H1 (cell line): ENCODE measurements at regions not wholly inside any gene's neighbourhood (a gene's known extent, or its start where the extent isn't known, plus 50 kb on each side); places are given as distances from the start of the nearest gene placed in this dataset.

ENCODE experiments used
- CTCF ChIA-PET: fragments of 300-600 bp; sonication (Branson Sonifier 250); formaldehyde crosslinking; loops from one replicate; lab custom pipeline; 2021; ENCODE audit not compliant: partially characterized antibody; lab: Charles Lee
- POLR2A ChIA-PET: fragments of 300-600 bp; sonication (Branson Sonifier 250); formaldehyde crosslinking; loops from one replicate; lab custom pipeline; 2021; ENCODE audit warnings: inconsistent platforms; ENCODE audit not compliant: partially characterized antibody; lab: Charles Lee
- DNase-seq, 2 experiments: peaks; one replicate each; pipeline versions ENCODE4 v3.0.0 to v3.0.0-alpha.2; 2010 to 2022; ENCODE audit warnings: low spot score in 2 of 2, low read depth in 1 of 2, mixed read lengths in 1 of 2
- FAIRE-seq: peaks from 2 replicates; lab custom pipeline; 2011; peaks lifted over from hg19 to GRCh38; lab: Jason Lieb, UNC
- H2AFZ ChIP-seq: 2 replicates; pipeline ENCODE4 v1.8.1; 2012; ENCODE audit warnings: low read length, inconsistent platforms
- H2AK5ac ChIP-seq: 2 replicates; pipeline ENCODE4 v1.6.1; 2013; ENCODE audit warnings: low read depth, low read length
- H2BK120ac ChIP-seq: replicated peaks from 2 replicates; pipeline ENCODE3; 2013; ENCODE audit warnings: low read depth, low read length, inconsistent platforms
- H2BK12ac ChIP-seq: 2 replicates; pipeline ENCODE4 v1.6.1; 2013; ENCODE audit warnings: low read depth, low read length
- H2BK15ac ChIP-seq: 2 replicates; pipeline ENCODE4 v1.6.1; 2013; ENCODE audit warnings: low read length
- H2BK20ac ChIP-seq: 2 replicates; pipeline ENCODE4 v1.6.1; 2013; ENCODE audit warnings: low read length
- H2BK5ac ChIP-seq: 2 replicates; pipeline ENCODE4 v1.6.1; 2013; ENCODE audit warnings: low read depth, low read length
- H3K14ac ChIP-seq: 2 replicates; pipeline ENCODE4 v1.6.1; 2013; ENCODE audit warnings: inconsistent platforms; ENCODE audit not compliant: insufficient read length
- H3K18ac ChIP-seq: 2 replicates; pipeline ENCODE4 v1.6.1; 2013; ENCODE audit warnings: low read length; ENCODE audit errors: extremely low read depth
- H3K23ac ChIP-seq: 2 replicates; pipeline ENCODE4 v1.6.1; 2013; ENCODE audit warnings: inconsistent platforms; ENCODE audit not compliant: insufficient read length
- H3K23me2 ChIP-seq: 2 replicates; pipeline ENCODE4 v1.6.1; 2013; ENCODE audit warnings: low read depth, low read length
- H3K27ac ChIP-seq: 2 replicates; pipeline ENCODE4 v1.6.1; 2011; ENCODE audit warnings: low read depth, low read length, inconsistent platforms
- H3K27me3 ChIP-seq, 4 experiments: replicated peaks in 1 of 4; 1 replicate in 1 of 4; 2 replicates in 3 of 4; pipeline versions ENCODE4 v1.6.1 to v1.8.1; 2011 to 2013; ENCODE audit warnings: low read length in 3 of 4, mild to moderate bottlenecking in 3 of 4, inconsistent platforms in 2 of 4, mixed read lengths in 2 of 4, moderate library complexity in 1 of 4; ENCODE audit not compliant: control insufficient read depth in 3 of 4, insufficient read depth in 3 of 4; ENCODE audit errors: extremely low read depth in 1 of 4
- H3K36me3 ChIP-seq, 4 experiments: 2 replicates each; pipeline versions ENCODE4 v1.6.1 to v1.8.1; 2011 to 2013; ENCODE audit warnings: mild to moderate bottlenecking in 4 of 4, low read length in 3 of 4, moderate library complexity in 2 of 4, control low read depth in 1 of 4, inconsistent platforms in 1 of 4; ENCODE audit not compliant: insufficient read depth in 4 of 4, control insufficient read depth in 2 of 4
- H3K4ac ChIP-seq: replicated peaks from 2 replicates; pipeline ENCODE3; 2013; ENCODE audit warnings: low read length, low read depth, mixed read lengths, inconsistent platforms; ENCODE audit not compliant: insufficient read length
- H3K4me1 ChIP-seq, 4 experiments: replicated peaks in 1 of 4; 1 replicate in 1 of 4; 2 replicates in 3 of 4; pipeline versions ENCODE4 v1.6.1 to v1.8.1; 2011 to 2013; ENCODE audit warnings: low read length in 3 of 4, inconsistent platforms in 2 of 4, mixed read lengths in 1 of 4; ENCODE audit not compliant: insufficient read depth in 4 of 4, control insufficient read depth in 3 of 4
- H3K4me2 ChIP-seq, 2 experiments: 2 replicates each; pipeline versions ENCODE4 v1.6.1 to v1.8.1; 2011 to 2013; ENCODE audit warnings: low read depth in 2 of 2, low read length in 2 of 2, control low read depth in 1 of 2, inconsistent platforms in 1 of 2, mild to moderate bottlenecking in 1 of 2; ENCODE audit not compliant: insufficient read depth in 1 of 2
- H3K4me3 ChIP-seq, 4 experiments: fragments of 200-600, 300-600 bp in 1 of 4; sonication (generic), shearing (Covaris generic), sonication (Bioruptor Twin) in 1 of 4; 2 replicates each; pipeline versions ENCODE4 v1.5.1 to v1.8.1; 2011 to 2016; ENCODE audit warnings: low read length in 4 of 4, low read depth in 3 of 4, control low read depth in 2 of 4, inconsistent platforms in 2 of 4, mild to moderate bottlenecking in 2 of 4, mixed read lengths in 1 of 4, moderate library complexity in 1 of 4; ENCODE audit not compliant: insufficient read depth in 2 of 4; ENCODE audit errors: extremely low read depth in 1 of 4
- H3K56ac ChIP-seq: replicated peaks from 2 replicates; pipeline ENCODE3; 2013; ENCODE audit warnings: low read depth, mild to moderate bottlenecking, mixed read lengths, low read length, inconsistent platforms; ENCODE audit not compliant: insufficient read length
- H3K79me1 ChIP-seq: 2 replicates; pipeline ENCODE4 v1.6.1; 2013; ENCODE audit warnings: low read depth, low read length, control low read depth
- H3K79me2 ChIP-seq, 2 experiments: 2 replicates each; pipeline versions ENCODE4 v1.6.1 to v1.8.1; 2012 to 2013; ENCODE audit warnings: low read length in 2 of 2, mild to moderate bottlenecking in 2 of 2, inconsistent platforms in 1 of 2; ENCODE audit not compliant: insufficient read depth in 2 of 2, control insufficient read depth in 1 of 2
- H3K9ac ChIP-seq, 4 experiments: replicated peaks in 1 of 4; 1 replicate in 1 of 4; 2 replicates in 3 of 4; pipeline versions ENCODE4 v1.6.1 to v1.8.1; 2011 to 2013; ENCODE audit warnings: low read depth in 3 of 4, low read length in 3 of 4, control low read depth in 2 of 4, mild to moderate bottlenecking in 2 of 4, moderate library complexity in 2 of 4, inconsistent platforms in 1 of 4; ENCODE audit errors: extremely low read depth in 1 of 4
- H3K9me3 ChIP-seq, 2 experiments: 2 replicates each; pipeline versions ENCODE4 v1.6.1 to v1.8.1; 2012 to 2013; ENCODE audit warnings: mild to moderate bottlenecking in 2 of 2, moderate library complexity in 2 of 2, control low read depth in 1 of 2, inconsistent platforms in 1 of 2, low read depth in 1 of 2, low read length in 1 of 2, mixed read lengths in 1 of 2; ENCODE audit not compliant: insufficient read depth in 2 of 2
- H4K20me1 ChIP-seq, 2 experiments: replicated peaks in 1 of 2; 2 replicates each; pipeline versions ENCODE3 to v1.8.1; 2011 to 2013; ENCODE audit warnings: inconsistent platforms in 2 of 2, low read length in 2 of 2, mild to moderate bottlenecking in 1 of 2; ENCODE audit not compliant: insufficient read depth in 2 of 2, control insufficient read depth in 1 of 2
- H4K5ac ChIP-seq: 2 replicates; pipeline ENCODE4 v1.6.1; 2013; ENCODE audit warnings: low read length, low read depth, mixed read lengths, inconsistent platforms; ENCODE audit not compliant: insufficient read length
- H4K8ac ChIP-seq: 2 replicates; pipeline ENCODE4 v1.8.0; 2013; ENCODE audit warnings: mild to moderate bottlenecking, moderate library complexity, low read length, inconsistent platforms; ENCODE audit not compliant: insufficient read depth; ENCODE audit errors: extremely low read depth
- H4K91ac ChIP-seq: replicated peaks from 2 replicates; pipeline ENCODE3; 2013; ENCODE audit warnings: low read length, mixed read lengths, inconsistent platforms; ENCODE audit not compliant: insufficient read length
- ASH2L ChIP-seq: fragments of 200-600, 300-600 bp; sonication (generic); IDR thresholded peaks from one replicate; pipeline ENCODE4 v1.7.1; 2017; ENCODE audit warnings: low read length
- ATF3 ChIP-seq: IDR thresholded peaks from 2 replicates; pipeline ENCODE4 v1.6.1; 2011; ENCODE audit warnings: low read depth, mild to moderate bottlenecking, low read length; ENCODE audit not compliant: insufficient read depth
- CHD2 ChIP-seq: IDR thresholded peaks from 2 replicates; pipeline ENCODE4 v1.6.1; 2012; ENCODE audit warnings: low read length, improper control_type of control experiment
- CTBP2 ChIP-seq: IDR thresholded peaks from 2 replicates; pipeline ENCODE4 v1.7.0; 2011; ENCODE audit warnings: borderline replicate concordance, mild to moderate bottlenecking, moderate library complexity, mixed read lengths, low read length; ENCODE audit not compliant: insufficient read depth, insufficient read length
- EGR1 ChIP-seq: IDR thresholded peaks from 2 replicates; pipeline ENCODE4 v1.6.1; 2011; ENCODE audit warnings: low read depth, low read length, borderline replicate concordance
- HDAC2 ChIP-seq, 2 experiments: fragments of 300-600 bp in 1 of 2; sonication (generic) in 1 of 2; IDR thresholded peaks; 2 replicates each; pipeline ENCODE4 v1.6.1; 2011 to 2012; ENCODE audit warnings: low read depth in 2 of 2, low read length in 2 of 2, mild to moderate bottlenecking in 2 of 2, moderate library complexity in 2 of 2, borderline replicate concordance in 1 of 2, inconsistent platforms in 1 of 2
- PHF8 ChIP-seq: fragments of 200-600 bp; sonication (generic); conservative IDR thresholded peaks from 2 replicates; pipeline ENCODE4 v1.7.1; 2012; ENCODE audit warnings: low read depth, mild to moderate bottlenecking, inconsistent platforms, low read length, moderate library complexity
- WGBS, 2 experiments: shearing (Covaris generic) in 1 of 2; methylation state at CpG; one replicate each; pipeline versions ENCODE4 v1.1.6 to v1.1.7; 2013 to 2015; ENCODE audit warnings: low lambda C conversion rate in 2 of 2, mixed read lengths in 2 of 2, inconsistent platforms in 1 of 2, low coverage in 1 of 2, missing lambda C conversion rate in 1 of 2; ENCODE audit not compliant: insufficient replicate concordance in 2 of 2, insufficient coverage in 1 of 2, insufficient read length in 1 of 2; ENCODE audit errors: extremely low coverage in 1 of 2, missing lambda C conversion rate in 1 of 2; 5-methylcytosine and 5-hydroxymethylcytosine counted together

GRCh38 chr4:137659431-137659830, 127.1 kb upstream of the PCDH18 start:
- no peak overlapping the region for H2AFZ ChIP-seq
- POLR2A ChIA-PET, result no interaction called here
- H2BK12ac ChIP-seq, result no peak overlapping the region
- CTCF ChIA-PET, result interaction anchor here (0.6 kb wide), 2 partner anchors 167 to 516 kb away, joined by 3 read pairs; no protein-coding TSS in a partner anchor
- no peak overlapping the region for H3K23ac ChIP-seq
- no peaks in the 10 kb centered on the region for H3K79me2 ChIP-seq
- H3K79me1 ChIP-seq, result no peaks in the 10 kb centered on the region
- no peak overlapping the region for H2BK15ac ChIP-seq
- H2BK5ac ChIP-seq, result no peak overlapping the region
- H3K4me2 ChIP-seq, result no peak overlapping the region
- 100% methylated on average over 1 of the region's 1 CpG; no CpG with 5 or more reads in 1 of the 2 experiments for WGBS, 2 experiments
- no peak overlapping the region for H3K4ac ChIP-seq
- no peak overlapping the region for H3K27ac ChIP-seq
- H3K9me3 ChIP-seq, result peaks cover 0 to 3% of the 10 kb centered on the region in 2 experiments; a peak in 1 of 4 replicates
- no peak overlapping the region for H4K91ac ChIP-seq
- H4K8ac ChIP-seq, result no peak overlapping the region
- H3K18ac ChIP-seq, result no peak overlapping the region
- H3K4me3 ChIP-seq, result no peak overlapping the region
- peaks cover 0 to 10% (median 3%) of the 10 kb centered on the region in 4 experiments; a peak in 4 of 7 replicates for H3K4me1 ChIP-seq
- H3K9ac ChIP-seq, result no peak overlapping the region
- DNase-seq, result no peak
- no peak overlapping the region for H3K14ac ChIP-seq
- no peaks in the 10 kb centered on the region for H3K23me2 ChIP-seq
- no peak overlapping the region for H4K5ac ChIP-seq
- no peaks in the 10 kb centered on the region for H4K20me1 ChIP-seq
- H2BK120ac ChIP-seq, result no peak overlapping the region
- no peak overlapping the region for H2BK20ac ChIP-seq
- FAIRE-seq, result no peak
- no peaks in the 10 kb centered on the region for H3K27me3 ChIP-seq
- no peak overlapping the region for H3K56ac ChIP-seq
- no peaks in the 10 kb centered on the region for H3K36me3 ChIP-seq
- H2AK5ac ChIP-seq, result no peak overlapping the region
- TF ChIP-seq HDAC2 (IDR thresholded peaks at IDR 0.05; ENCODE audit: borderline replicate concordance in 1 of 2, low read depth in 2 of 2, low read length in 2 of 2), result no peak
- no peak for TF ChIP-seq EGR1
- TF ChIP-seq PHF8, result no peak
- no peak for TF ChIP-seq CHD2
- no peak for TF ChIP-seq ATF3
- no peak for TF ChIP-seq CTBP2
- TF ChIP-seq ASH2L, result no peak
